Type B pancreatic cell (in vitro differentiated cells): ENCODE measurements at regions not wholly inside any gene's neighbourhood (a gene's known extent, or its start where the extent isn't known, plus 50 kb on each side); places are given as distances from the start of the nearest gene placed in this dataset.

Experiments used
- DNase-seq: peaks from one replicate; pipeline ENCODE4 v3.0.0; 2021; ENCODE audit warnings: mixed read lengths; ENCODE audit not compliant: unreplicated experiment; ENCODE audit errors: extremely low spot score
- H3K27ac Mint-ChIP-seq: 2 replicates; pipeline ENCODE4 v1.8.0; 2021; ENCODE audit warnings: mild to moderate bottlenecking, mixed read lengths
- H3K27me3 Mint-ChIP-seq: 2 replicates; pipeline ENCODE4 v1.8.0; 2021; ENCODE audit warnings: mixed read lengths
- H3K36me3 Mint-ChIP-seq: 2 replicates; pipeline ENCODE4 v1.8.0; 2021; ENCODE audit warnings: mixed read lengths
- H3K4me1 Mint-ChIP-seq: one replicate; pipeline ENCODE4 v1.8.0; 2021; ENCODE audit warnings: mixed read lengths; ENCODE audit not compliant: unreplicated experiment
- H3K4me3 Mint-ChIP-seq: 2 replicates; pipeline ENCODE4 v1.8.0; 2021; ENCODE audit warnings: mild to moderate bottlenecking, mixed read lengths
- H3K9me3 Mint-ChIP-seq: 2 replicates; pipeline ENCODE4 v1.8.0; 2021; ENCODE audit warnings: mixed read lengths
- TF ChIP-seq, protein P1 (sequence below): fragments of 200-600 bp; sonication (generic); conservative IDR thresholded peaks from 2 replicates; pipeline ENCODE4 v1.5.0; 2021; ENCODE audit warnings: antibody characterized with exemption, mild to moderate bottlenecking

DNA sequence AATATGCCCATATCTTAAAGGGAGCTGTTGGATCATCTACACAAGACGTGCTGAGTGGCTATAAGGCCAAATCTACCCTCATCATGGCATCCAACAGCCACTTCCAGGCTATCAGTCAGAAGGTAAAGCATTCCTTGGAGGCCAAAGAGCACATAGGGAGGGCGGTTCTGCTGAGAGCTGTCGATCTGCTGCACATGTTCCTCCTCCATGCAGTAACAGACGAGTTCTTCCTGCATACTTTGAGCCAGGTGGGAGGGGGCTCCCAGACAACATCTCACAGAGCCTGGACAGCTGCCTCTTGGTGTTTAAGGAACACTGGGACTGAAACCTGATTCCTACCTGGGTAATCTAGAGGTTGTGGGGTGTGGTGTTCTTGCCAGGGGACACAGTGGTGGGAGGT, 93.3 kb upstream of the RAI14 start:
- Mint-ChIP-seq H3K27ac (no peak overlapping the region), H3K36me3 (no peaks in the 10 kb centered on the region), H3K9me3 (no peaks in the 10 kb centered on the region), H3K4me1 (peaks cover 14% of the 10 kb centered on the region), H3K27me3 (no peaks in the 10 kb centered on the region), H3K4me3 (no peak overlapping the region)
- no peak for DNase-seq
- TF ChIP-seq, protein P1, sequence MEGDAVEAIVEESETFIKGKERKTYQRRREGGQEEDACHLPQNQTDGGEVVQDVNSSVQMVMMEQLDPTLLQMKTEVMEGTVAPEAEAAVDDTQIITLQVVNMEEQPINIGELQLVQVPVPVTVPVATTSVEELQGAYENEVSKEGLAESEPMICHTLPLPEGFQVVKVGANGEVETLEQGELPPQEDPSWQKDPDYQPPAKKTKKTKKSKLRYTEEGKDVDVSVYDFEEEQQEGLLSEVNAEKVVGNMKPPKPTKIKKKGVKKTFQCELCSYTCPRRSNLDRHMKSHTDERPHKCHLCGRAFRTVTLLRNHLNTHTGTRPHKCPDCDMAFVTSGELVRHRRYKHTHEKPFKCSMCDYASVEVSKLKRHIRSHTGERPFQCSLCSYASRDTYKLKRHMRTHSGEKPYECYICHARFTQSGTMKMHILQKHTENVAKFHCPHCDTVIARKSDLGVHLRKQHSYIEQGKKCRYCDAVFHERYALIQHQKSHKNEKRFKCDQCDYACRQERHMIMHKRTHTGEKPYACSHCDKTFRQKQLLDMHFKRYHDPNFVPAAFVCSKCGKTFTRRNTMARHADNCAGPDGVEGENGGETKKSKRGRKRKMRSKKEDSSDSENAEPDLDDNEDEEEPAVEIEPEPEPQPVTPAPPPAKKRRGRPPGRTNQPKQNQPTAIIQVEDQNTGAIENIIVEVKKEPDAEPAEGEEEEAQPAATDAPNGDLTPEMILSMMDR: no peak

DNA sequence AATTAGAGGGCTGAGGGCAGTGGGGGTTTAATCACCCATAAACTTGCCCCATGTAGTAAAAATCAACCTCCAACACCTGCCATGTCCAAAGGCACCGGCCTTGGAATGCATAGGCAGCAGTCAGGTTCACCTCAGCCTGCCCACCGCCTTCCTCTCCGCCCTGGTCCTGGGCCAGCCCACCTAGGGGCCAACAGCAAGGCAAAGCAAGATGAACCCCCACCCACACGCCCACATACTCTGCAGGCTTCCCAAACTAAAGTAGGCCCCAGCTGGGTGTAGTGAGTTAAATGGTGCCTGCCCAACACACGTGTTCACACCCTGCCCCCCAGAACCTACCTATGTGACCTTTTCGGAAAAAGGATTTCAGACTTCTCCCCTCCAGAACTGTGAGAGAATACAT, 92.9 kb upstream of the RAI14 start:
- H3K27ac Mint-ChIP-seq: no peak overlapping the region
- TF ChIP-seq, protein P1: no peak
- H3K36me3 Mint-ChIP-seq: no peaks in the 10 kb centered on the region
- no peaks in the 10 kb centered on the region for H3K27me3 Mint-ChIP-seq
- no peak for DNase-seq
- H3K4me1 Mint-ChIP-seq: peaks cover 14% of the 10 kb centered on the region
- no peak overlapping the region for H3K4me3 Mint-ChIP-seq
- no peaks in the 10 kb centered on the region for H3K9me3 Mint-ChIP-seq

DNA sequence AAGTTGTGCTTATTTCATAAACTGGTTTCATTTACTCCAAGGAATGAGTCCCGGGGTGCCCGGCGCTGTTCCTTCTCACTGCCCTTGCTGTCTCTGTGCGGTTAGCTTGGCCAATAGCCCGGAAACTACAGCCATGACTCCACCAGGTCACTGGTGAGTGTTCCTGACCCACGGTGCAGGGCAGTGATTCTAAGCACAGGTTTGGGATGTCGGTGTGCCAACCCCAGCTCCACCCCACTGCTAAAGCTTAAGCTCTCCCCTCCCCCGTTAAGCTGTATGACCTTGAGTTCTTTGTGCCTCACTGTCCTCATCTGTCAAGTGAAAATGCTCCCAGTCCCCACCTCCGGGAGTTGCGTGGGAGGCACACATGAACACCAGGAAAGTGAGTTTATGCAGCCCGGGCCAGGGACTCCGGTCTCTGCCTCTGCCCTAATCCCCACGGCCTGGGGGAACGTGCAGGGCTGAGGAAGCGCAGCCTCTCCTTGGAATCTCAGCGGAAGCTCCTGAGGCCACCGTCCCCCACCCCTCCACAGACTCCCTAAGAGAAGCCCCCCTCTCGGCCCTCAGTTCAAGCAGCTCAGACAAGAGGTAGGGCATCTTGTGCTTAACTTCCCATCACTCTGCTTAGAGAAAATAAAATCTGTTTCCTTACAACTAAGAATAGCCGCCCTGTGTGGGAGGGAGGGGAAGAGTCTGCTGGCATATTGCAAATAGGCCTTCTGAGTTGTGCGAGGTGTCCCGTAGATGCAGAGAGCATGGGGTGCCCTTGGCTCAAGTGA, 92.0 kb upstream of the RAI14 start:
- peaks cover 14% of the 10 kb centered on the region for H3K4me1 Mint-ChIP-seq
- no peaks in the 10 kb centered on the region for H3K27me3 Mint-ChIP-seq
- no peak for DNase-seq
- no peak overlapping the region for H3K27ac Mint-ChIP-seq
- TF ChIP-seq, protein P1: no peak
- no peaks in the 10 kb centered on the region for H3K36me3 Mint-ChIP-seq
- H3K4me3 Mint-ChIP-seq: no peak overlapping the region
- no peaks in the 10 kb centered on the region for H3K9me3 Mint-ChIP-seq

- Mint-ChIP-seq H3K4me1 (peaks cover 14% of the 10 kb centered on the region), H3K27ac (no peak overlapping the region)
- TF ChIP-seq, protein P1: no peak
Measured at GRCh38 chr5:34564710-34565235, 91.4 kb upstream of the RAI14 start.

DNA sequence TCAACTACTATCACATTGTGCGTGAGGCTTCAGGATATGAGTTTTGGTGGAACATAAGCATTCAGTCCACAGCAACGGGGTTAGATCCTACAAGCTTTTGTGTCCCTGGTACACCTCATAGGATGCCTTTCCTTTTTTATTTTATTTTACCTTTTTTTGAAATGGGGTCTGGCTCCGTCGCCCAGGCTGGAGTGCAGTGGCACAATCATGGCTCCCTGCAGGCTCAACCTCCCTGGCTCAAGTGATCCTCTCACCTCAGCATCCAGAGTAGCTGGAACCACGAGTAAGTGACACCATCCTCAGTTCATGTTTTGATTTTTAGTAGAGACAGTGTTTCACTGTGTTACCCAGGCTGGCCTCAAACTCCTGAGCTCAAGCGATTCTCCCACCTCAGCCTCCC, 86.0 kb upstream of the RAI14 start:
- TF ChIP-seq, protein P1: no peak
- no peak for DNase-seq
- H3K27ac Mint-ChIP-seq: no peak overlapping the region
- H3K9me3 Mint-ChIP-seq: no peaks in the 10 kb centered on the region
- no peaks in the 10 kb centered on the region for H3K27me3 Mint-ChIP-seq
- no peak overlapping the region for H3K4me3 Mint-ChIP-seq
- H3K4me1 Mint-ChIP-seq: peaks cover 17% of the 10 kb centered on the region
- H3K36me3 Mint-ChIP-seq: no peaks in the 10 kb centered on the region

More at GRCh38 chr5:34564710-34565235, 91.4 kb upstream of the RAI14 start:
- Mint-ChIP-seq H3K36me3 (no peaks in the 10 kb centered on the region), H3K27me3 (no peaks in the 10 kb centered on the region), H3K9me3 (no peaks in the 10 kb centered on the region), H3K4me3 (no peak overlapping the region)
- DNase-seq: no peak
